Right lobe of liver (tissue), 6 donors: ENCODE measurements at regions not wholly inside any gene's neighbourhood (a gene's known extent, or its start where the extent isn't known, plus 50 kb on each side); places are given as distances from the start of the nearest gene placed in this dataset.
"Not testable (repeated sequence)": the region's sequence is repeated elsewhere in the genome, so short reads cannot be mapped to it uniquely, and the experiment has no call there.

Experiments
- ATAC-seq, 4 donors: fragments of 200-7000 bp; cut with Tn5 transposase; one replicate each; pipeline ENCODE4 v1.9.1; 2020; ENCODE audit warnings: mild to moderate bottlenecking in 4 of 4, moderate library complexity in 4 of 4
- DNase-seq, 3 donors: peaks; one replicate each; pipeline ENCODE4 v3.0.0-alpha.2; 2020
- H3K27ac ChIP-seq, 3 donors: fragments of 200-600 bp; one replicate each; pipeline ENCODE4 v1.8.0; 2022
- H3K27me3 ChIP-seq, 2 donors: fragments of 200-600 bp; one replicate each; pipeline ENCODE4 v1.8.0; 2022
- H3K36me3 ChIP-seq, 4 donors: fragments of 200-600 bp; sonication (generic) in 1 of 4; one replicate each; pipeline versions ENCODE4 v1.5.1 to v1.8.0; 2017 to 2022; ENCODE audit warnings: control low read depth in 1 of 4
- H3K4me1 ChIP-seq, 4 donors: fragments of 200-600 bp; sonication (generic) in 1 of 4; one replicate each; pipeline versions ENCODE4 v1.5.1 to v1.8.0; 2017 to 2022; ENCODE audit warnings: control low read depth in 1 of 4
- H3K4me3 ChIP-seq, 3 donors: fragments of 200-600 bp; one replicate each; pipeline ENCODE4 v1.8.0; 2022
- H3K9me3 ChIP-seq, 4 donors: fragments of 200-600 bp; sonication (generic) in 1 of 4; one replicate each; pipeline versions ENCODE4 v1.5.1 to v1.8.0; 2017 to 2022; ENCODE audit warnings: control low read depth in 1 of 4
- CTCF ChIP-seq, 4 donors: fragments of 200-600 bp in 3 of 4; fragments of 450-650 bp in 1 of 4; IDR thresholded peaks; one replicate each; pipeline versions ENCODE4 v1.5.1 to v1.8.0; 2016 to 2022; ENCODE audit warnings: antibody characterized with exemption in 4 of 4, mild to moderate bottlenecking in 2 of 4
- POLR2A ChIP-seq: fragments of 450-650 bp; IDR thresholded peaks from one replicate; pipeline ENCODE4 v1.6.1; 2017; ENCODE audit warnings: antibody characterized with exemption, mild to moderate bottlenecking
- WGBS: methylation state at CpG from one replicate; pipeline ENCODE4 v1.1.6; 2018; ENCODE audit warnings: low coverage, low lambda C conversion rate; ENCODE audit not compliant: insufficient coverage; ENCODE audit errors: missing lambda C conversion rate; 5-methylcytosine and 5-hydroxymethylcytosine counted together
- intact Hi-C, 2 donors: fragments of 100-400 bp; cut with DNase I; formaldehyde crosslinking; loops; one replicate each; pipeline versions ENCODE4 v1.11.2 to v1.14.1; 2022
- donor health status: DM: no; HTN: yes; CAD: no.
- donor health status: DM: no; HTN: no; CAD: no.
- donor health status: DM: no; HTN: no; CAD: no.
- donor health status: DM: no; HTN: yes; CAD: no.
- donor health status: DM: no; HTN: yes; CAD: no.

GRCh38 chr18:78271790-78272189, 707.8 kb upstream of the SALL3 start:
- H3K27ac ChIP-seq: no peak overlapping the region
- intact Hi-C loops: no loop called here
- peak in 1 of 4 donors; percentile 9 for TF ChIP-seq CTCF (IDR thresholded peaks at IDR 0.05)
- no peak for TF ChIP-seq POLR2A
- WGBS: 70% methylated on average over 7 of the region's 9 CpGs
- no peaks in the 10 kb centered on the region for H3K27me3 ChIP-seq
- H3K9me3 ChIP-seq: peaks cover 0 to 7% (median 0%) of the 10 kb centered on the region in 4 donors
- DNase-seq (peak in 1 of 3 donors; percentile 53), ATAC-seq (no peak)
- no peak overlapping the region for H3K4me3 ChIP-seq
- no peaks in the 10 kb centered on the region for H3K36me3 ChIP-seq
- no peaks in the 10 kb centered on the region for H3K4me1 ChIP-seq

GRCh38 chr18:78273876-78274275, 705.7 kb upstream of the SALL3 start:
- Histone ChIP-seq H3K4me1 (no peaks in the 10 kb centered on the region), H3K4me3 (no peak overlapping the region), H3K27me3 (no peaks in the 10 kb centered on the region), H3K9me3 (peaks cover 0 to 7% (median 0%) of the 10 kb centered on the region in 4 donors), H3K36me3 (no peaks in the 10 kb centered on the region), H3K27ac (no peak overlapping the region)
- intact Hi-C loops: no loop called here
- ATAC-seq (no peak), DNase-seq (no peak)
- no peak for TF ChIP-seq CTCF (IDR thresholded peaks at IDR 0.05)
- TF ChIP-seq POLR2A: no peak

GRCh38 chr18:78283425-78283824, 696.2 kb upstream of the SALL3 start:
- H3K9me3 ChIP-seq, intact Hi-C loops, H3K4me3 ChIP-seq, H3K27me3 ChIP-seq, H3K27ac ChIP-seq, ATAC-seq, H3K36me3 ChIP-seq, H3K4me1 ChIP-seq, DNase-seq: not testable (repeated sequence)
- 55% methylated on average over 6 of the region's 7 CpGs for WGBS

GRCh38 chr18:78292618-78293380, 686.8 kb upstream of the SALL3 start:
- DNase-seq (no peak), ATAC-seq (peak in 1 of 4 donors; percentile 34)
- intact Hi-C loops: no loop called here
- TF ChIP-seq CTCF (IDR thresholded peaks at IDR 0.05): no peak
- no peak for TF ChIP-seq POLR2A
- H3K4me1 ChIP-seq: no peaks in the 10 kb centered on the region
- no peak overlapping the region for H3K4me3 ChIP-seq
- WGBS: 25% methylated on average over 13 of the region's 13 CpGs
- H3K9me3 ChIP-seq: no peaks in the 10 kb centered on the region
- no peaks in the 10 kb centered on the region for H3K27me3 ChIP-seq
- no peak overlapping the region for H3K27ac ChIP-seq
- no peaks in the 10 kb centered on the region for H3K36me3 ChIP-seq

- no peaks in the 10 kb centered on the region for H3K9me3 ChIP-seq
- no peaks in the 10 kb centered on the region for H3K36me3 ChIP-seq
- H3K27ac ChIP-seq: no peak overlapping the region
- ATAC-seq (no peak), DNase-seq (no peak)
- 35% methylated on average over 11 of the region's 16 CpGs for WGBS
- no peaks in the 10 kb centered on the region for H3K27me3 ChIP-seq
- intact Hi-C loops: no loop called here
- no peak for TF ChIP-seq POLR2A
- H3K4me1 ChIP-seq: no peaks in the 10 kb centered on the region
- no peak overlapping the region for H3K4me3 ChIP-seq
These were observed 686.1 kb upstream of the SALL3 start for GRCh38 chr18:78293540-78293939.
